ENCODE measurements at regions not wholly inside any gene's neighbourhood (a gene's known extent, or its start where the extent isn't known, plus 50 kb on each side); places are given as distances from the start of the nearest gene placed in this dataset.

DNA sequence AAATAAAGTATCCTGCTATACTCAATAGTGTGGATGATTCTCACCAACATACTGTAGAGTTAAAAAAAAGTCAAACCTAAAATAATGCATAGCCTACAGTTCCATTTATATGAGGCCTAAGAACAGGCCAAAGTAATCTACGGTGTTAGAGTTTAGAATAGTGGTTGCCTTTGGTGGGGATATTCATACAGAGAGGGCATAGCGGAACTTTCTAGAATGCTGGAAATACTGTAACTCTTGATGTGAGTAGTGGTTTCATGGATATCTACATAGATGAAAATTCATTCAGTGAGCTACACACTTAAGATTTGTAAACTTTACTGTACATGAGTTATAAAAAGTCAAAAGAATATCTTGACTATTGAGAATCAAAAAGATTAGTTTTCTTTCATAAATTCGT is 349.9 kb upstream of the NFE2L3 start:
- TF ChIP-seq, protein P1, sequence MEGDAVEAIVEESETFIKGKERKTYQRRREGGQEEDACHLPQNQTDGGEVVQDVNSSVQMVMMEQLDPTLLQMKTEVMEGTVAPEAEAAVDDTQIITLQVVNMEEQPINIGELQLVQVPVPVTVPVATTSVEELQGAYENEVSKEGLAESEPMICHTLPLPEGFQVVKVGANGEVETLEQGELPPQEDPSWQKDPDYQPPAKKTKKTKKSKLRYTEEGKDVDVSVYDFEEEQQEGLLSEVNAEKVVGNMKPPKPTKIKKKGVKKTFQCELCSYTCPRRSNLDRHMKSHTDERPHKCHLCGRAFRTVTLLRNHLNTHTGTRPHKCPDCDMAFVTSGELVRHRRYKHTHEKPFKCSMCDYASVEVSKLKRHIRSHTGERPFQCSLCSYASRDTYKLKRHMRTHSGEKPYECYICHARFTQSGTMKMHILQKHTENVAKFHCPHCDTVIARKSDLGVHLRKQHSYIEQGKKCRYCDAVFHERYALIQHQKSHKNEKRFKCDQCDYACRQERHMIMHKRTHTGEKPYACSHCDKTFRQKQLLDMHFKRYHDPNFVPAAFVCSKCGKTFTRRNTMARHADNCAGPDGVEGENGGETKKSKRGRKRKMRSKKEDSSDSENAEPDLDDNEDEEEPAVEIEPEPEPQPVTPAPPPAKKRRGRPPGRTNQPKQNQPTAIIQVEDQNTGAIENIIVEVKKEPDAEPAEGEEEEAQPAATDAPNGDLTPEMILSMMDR (IDR thresholded peaks at IDR 0.05): no peak
- ATAC-seq: no peak

GRCh38 chr7:25802473-25802872 is 349.5 kb upstream of the NFE2L3 start:
- no peaks in the 10 kb centered on the region for H3K36me3 ChIP-seq
- DNase-seq (no peak), ATAC-seq (no peak)
- H3K27ac ChIP-seq: no peak overlapping the region
- intact Hi-C loops (cut with DNase I): no loop called here
- TF ChIP-seq, protein P1 (IDR thresholded peaks at IDR 0.05): no peak
- H3K4me1 ChIP-seq: no peaks in the 10 kb centered on the region
- no peak overlapping the region for H3K4me3 ChIP-seq
- H3K27me3 ChIP-seq (ENCODE audit: low read depth): no peaks in the 10 kb centered on the region
- H3K9me3 ChIP-seq: no peaks in the 10 kb centered on the region

More for the DNA sequence above, 349.9 kb upstream of the NFE2L3 start:
- no peaks in the 10 kb centered on the region for H3K4me1 ChIP-seq
- H3K9me3 ChIP-seq: no peaks in the 10 kb centered on the region
- no peak for DNase-seq
- H3K4me3 ChIP-seq: no peak overlapping the region
- H3K27me3 ChIP-seq (ENCODE audit: low read depth): no peaks in the 10 kb centered on the region
- intact Hi-C loops (cut with DNase I): no loop called here
- no peak overlapping the region for H3K27ac ChIP-seq
- H3K36me3 ChIP-seq: no peaks in the 10 kb centered on the region

- no peak overlapping the region for H3K4me3 ChIP-seq
- no peak for DNase-seq
- TF ChIP-seq, protein P1 (IDR thresholded peaks at IDR 0.05): no peak
- no peaks in the 10 kb centered on the region for H3K4me1 ChIP-seq
- H3K27ac ChIP-seq: no peak overlapping the region
- H3K27me3 ChIP-seq (ENCODE audit: low read depth): no peaks in the 10 kb centered on the region
- no peaks in the 10 kb centered on the region for H3K36me3 ChIP-seq
- no peaks in the 10 kb centered on the region for H3K9me3 ChIP-seq
- ATAC-seq: no peak
- intact Hi-C loops (cut with DNase I): no loop called here
These were observed 348.7 kb upstream of the NFE2L3 start for GRCh38 chr7:25803117-25803887.

GRCh38 chr7:25804154-25804553 is 347.8 kb upstream of the NFE2L3 start:
- no peaks in the 10 kb centered on the region for H3K9me3 ChIP-seq
- DNase-seq (no peak), ATAC-seq (no peak)
- no peaks in the 10 kb centered on the region for H3K4me1 ChIP-seq
- H3K27ac ChIP-seq: no peak overlapping the region
- H3K27me3 ChIP-seq (ENCODE audit: low read depth): no peaks in the 10 kb centered on the region
- TF ChIP-seq, protein P1 (IDR thresholded peaks at IDR 0.05): no peak
- H3K36me3 ChIP-seq: no peaks in the 10 kb centered on the region
- intact Hi-C loops (cut with DNase I): no loop called here
- H3K4me3 ChIP-seq: no peak overlapping the region

DNA sequence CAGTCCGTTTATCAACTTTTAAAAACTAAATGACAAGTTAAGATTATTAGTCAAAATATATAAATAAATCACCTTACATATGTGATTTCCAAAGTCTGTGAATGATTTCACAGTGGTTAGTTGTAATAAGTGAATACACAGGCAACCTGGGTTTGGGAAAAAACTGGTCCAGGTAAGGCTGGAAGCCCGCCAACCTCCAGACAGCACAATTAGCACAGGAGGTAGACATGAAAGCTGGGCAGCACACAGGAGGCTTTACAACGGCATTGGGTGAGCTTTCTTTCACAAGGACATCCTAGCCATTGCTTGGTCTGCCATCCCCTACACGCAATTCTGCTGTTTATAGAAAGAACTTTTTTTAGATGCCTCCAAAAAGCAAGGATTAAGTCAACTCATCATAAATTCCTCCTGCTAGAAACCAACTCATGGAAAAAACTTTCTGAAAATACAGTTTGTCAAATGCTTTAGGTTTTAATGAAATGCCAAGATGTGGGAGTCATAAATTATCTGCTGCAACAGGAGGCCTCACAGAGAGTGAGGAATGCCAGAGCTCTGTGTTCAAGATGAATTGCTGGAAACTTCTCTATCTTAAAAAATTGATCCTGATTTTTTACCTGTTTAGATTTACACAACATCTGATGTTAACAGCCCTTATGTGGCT is 346.8 kb upstream of the NFE2L3 start:
- H3K9me3 ChIP-seq: no peaks in the 10 kb centered on the region
- H3K27ac ChIP-seq: no peak overlapping the region
- H3K4me3 ChIP-seq: no peak overlapping the region
- ATAC-seq (no peak), DNase-seq (no peak)
- intact Hi-C loops (cut with DNase I): no loop called here
- H3K4me1 ChIP-seq: no peaks in the 10 kb centered on the region
- TF ChIP-seq, protein P1 (IDR thresholded peaks at IDR 0.05): no peak
- no peaks in the 10 kb centered on the region for H3K27me3 ChIP-seq (ENCODE audit: low read depth)
- H3K36me3 ChIP-seq: no peaks in the 10 kb centered on the region

Measured in lower lobe of right lung (tissue), 2 donors.